GM19438 (cell line): ENCODE measurements at regions not wholly inside any gene's neighbourhood (a gene's known extent, or its start where the extent isn't known, plus 50 kb on each side); places are given as distances from the start of the nearest gene placed in this dataset.
A peak's percentile ranks its signal among the peaks of the same experiment; 100 is the strongest.

Experiments used
- ATAC-seq: cut with Tn5 transposase; IDR thresholded peaks from one replicate; pipeline ENCODE4 v1.9.1; 2021; ENCODE audit warnings: low read depth; ENCODE audit not compliant: unreplicated experiment

DNA sequence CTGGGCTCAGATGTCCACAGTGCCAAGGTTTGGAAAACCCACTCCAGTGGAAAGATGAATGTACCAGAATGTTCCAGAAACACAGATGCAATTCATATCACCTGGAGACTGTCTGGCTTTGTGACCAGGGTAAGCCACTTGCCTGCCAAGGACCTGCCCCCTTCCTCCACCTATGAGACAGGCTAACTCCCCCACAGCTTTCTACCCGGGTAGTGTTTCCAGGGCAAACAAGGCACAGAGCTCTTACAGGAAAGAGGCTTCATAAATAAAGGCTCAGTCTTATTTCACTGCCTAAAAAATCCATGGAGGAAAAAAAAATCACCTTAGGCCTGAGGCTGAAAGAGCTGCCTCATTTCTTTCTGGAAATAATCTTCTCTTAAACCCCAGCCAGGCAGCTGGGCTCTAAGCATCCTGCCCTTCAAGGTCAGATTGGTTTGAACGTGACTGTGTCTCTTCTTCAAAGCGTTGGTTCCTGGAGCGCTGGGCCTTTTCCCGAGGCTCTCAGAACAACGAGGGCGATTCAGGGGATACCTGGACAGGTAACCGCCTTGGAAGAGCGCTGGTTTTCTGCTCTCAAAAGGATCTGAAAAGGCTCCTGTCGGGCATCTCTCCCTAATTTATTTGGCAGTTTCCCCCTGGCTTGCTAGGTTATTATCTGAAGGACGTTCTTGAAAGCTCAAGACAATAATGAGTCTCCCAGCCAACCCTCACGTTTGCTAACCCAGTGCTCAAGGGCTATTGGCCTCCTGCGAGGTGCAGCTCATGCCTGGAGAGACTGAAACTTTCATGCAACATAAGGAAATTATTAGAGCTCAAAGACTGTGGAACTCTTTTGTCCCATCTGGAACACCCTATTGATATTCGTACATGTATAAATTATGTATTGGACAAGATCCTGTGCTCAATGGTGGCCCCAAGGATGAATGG lies 199.2 kb upstream of the PMEPA1 start:
- no peak for ATAC-seq

DNA sequence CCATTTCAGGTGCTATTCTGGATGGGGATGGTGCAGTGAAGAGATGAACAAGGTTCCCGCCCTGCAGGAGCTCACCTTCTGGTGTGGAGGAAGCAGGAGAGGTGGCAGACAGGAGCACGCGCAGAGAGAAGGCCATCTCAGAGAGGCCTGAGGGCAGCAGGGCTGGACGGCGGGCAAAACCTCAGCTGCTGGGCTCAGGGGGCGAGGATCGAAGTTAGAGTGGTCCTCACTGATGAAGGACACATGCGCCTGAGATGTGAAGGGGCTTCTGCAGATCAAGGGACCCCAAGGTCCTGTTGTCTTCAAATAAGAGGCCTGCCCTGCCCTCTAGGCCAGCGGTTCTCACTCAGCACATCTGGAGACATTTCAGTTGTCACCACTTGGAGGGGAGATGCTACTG lies 198.4 kb upstream of the PMEPA1 start:
- ATAC-seq, result no peak

GRCh38 chr20:57907131-57908000 lies 197.6 kb upstream of the PMEPA1 start:
- ATAC-seq, result no peak

- no peak for ATAC-seq
Measured at GRCh38 chr20:57905448-57905847, 195.6 kb upstream of the PMEPA1 start.

GRCh38 chr20:57904314-57905105 lies 194.7 kb upstream of the PMEPA1 start:
- ATAC-seq, result no peak

GRCh38 chr20:57902473-57902872 lies 192.7 kb upstream of the PMEPA1 start:
- ATAC-seq, result peak; percentile 72

DNA sequence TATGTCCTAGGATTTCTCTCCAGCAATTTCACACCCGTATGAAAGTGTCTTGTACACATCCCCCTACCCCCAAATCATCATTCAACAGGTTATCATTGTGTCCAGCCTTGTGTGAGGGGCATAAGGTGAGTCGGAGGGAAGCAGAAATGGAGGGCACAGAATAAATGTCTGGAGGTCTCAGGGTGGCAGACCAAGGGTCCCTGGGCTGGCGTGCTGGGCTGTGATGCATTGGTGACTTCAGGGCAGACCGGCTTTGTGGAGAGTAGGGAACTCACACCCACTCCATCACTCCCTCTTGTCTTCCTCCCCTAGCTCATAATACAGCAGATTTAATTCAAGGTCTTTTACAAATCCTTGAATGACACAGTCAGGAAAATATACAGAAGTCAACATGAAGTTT lies 191.7 kb upstream of the PMEPA1 start:
- no peak for ATAC-seq

GRCh38 chr20:57900226-57900905 lies 190.6 kb upstream of the PMEPA1 start:
- no peak for ATAC-seq

- no peak for ATAC-seq
Measured at GRCh38 chr20:57899554-57899953, 189.7 kb upstream of the PMEPA1 start.

- no peak for ATAC-seq
Measured at GRCh38 chr20:57898332-57898731, 188.5 kb upstream of the PMEPA1 start.

DNA sequence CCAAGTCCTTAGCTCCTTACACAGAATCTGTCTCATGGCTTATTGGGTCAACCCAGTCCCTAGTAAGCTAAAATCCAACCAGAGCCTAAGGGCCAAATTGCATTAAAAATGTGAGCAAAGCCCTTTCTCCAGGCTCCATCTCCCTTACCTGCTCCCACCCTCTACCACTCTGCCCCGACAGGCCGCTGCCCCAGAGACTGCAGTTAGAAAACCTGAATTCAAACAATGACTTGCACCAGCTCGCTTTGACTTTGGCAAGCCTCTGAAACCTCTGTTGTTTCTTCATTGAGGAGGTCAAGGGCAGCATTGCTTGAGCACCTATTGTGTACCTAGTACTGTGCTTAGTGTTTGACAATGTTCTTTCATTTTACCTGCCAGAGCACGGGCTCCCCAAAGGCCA lies 188.1 kb upstream of the PMEPA1 start:
- no peak for ATAC-seq

- no peak for ATAC-seq
Measured at GRCh38 chr20:57897156-57897874, 187.5 kb upstream of the PMEPA1 start.

GRCh38 chr20:57896563-57896962 lies 186.7 kb upstream of the PMEPA1 start:
- no peak for ATAC-seq

DNA sequence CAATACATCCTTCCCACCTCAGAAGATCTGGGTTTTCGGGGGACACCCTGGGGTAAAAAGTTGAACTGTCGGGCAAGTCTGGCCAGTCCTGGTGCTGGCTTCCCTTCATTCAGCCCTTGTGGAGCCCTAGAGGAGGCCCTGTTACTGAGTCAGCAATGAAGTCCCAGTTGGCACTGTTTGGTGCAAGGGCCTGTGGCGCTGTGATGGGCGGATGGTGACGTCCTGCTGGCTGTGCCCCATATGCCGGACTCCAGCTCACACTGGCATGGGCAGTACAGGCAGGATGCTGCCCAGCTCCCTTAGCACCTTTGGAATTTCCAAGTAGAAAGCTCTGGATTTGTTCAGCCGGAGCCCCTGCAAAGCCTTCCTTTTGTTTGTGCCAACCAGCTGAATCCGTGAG lies 186.2 kb upstream of the PMEPA1 start:
- no peak for ATAC-seq

GRCh38 chr20:57895161-57895855 lies 185.5 kb upstream of the PMEPA1 start:
- no peak for ATAC-seq

GRCh38 chr20:57894522-57894921 lies 184.7 kb upstream of the PMEPA1 start:
- no peak for ATAC-seq

- ATAC-seq, result no peak
Measured at GRCh38 chr20:57894096-57894495, 184.3 kb upstream of the PMEPA1 start.

DNA sequence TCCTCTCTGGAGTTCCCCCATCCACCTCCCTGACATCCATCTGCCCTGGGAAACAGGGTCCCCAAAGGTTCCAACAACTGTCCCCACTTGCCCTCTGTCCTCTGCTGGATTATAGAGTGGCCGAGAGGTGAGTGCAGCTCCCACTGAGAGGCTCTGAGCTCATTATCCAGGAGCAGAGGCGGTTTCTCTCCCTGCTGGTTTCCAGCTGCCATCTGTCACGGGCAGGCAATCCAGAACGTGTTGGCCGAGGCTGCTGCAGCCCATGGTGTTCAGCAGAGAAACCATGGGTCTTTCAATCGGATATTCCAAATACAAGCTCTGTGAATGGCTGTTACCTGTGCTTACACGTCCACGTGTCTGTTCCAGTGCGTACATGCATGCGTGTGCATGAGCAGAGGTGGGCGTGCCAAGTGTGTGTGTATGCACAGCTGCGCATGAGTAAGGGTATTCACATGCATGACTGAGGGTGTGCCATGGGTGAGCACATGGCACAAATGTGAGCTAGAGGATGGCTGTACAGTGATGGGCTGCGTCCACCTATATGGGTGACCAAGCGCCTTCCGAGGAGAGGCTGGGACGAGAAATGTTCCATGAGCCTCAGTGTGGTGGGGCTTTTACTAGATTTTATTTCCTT lies 183.7 kb upstream of the PMEPA1 start:
- ATAC-seq, result no peak
